ENCODE measurements at regions not wholly inside any gene's neighbourhood (a gene's known extent, or its start where the extent isn't known, plus 50 kb on each side); places are given as distances from the start of the nearest gene placed in this dataset.

DNA sequence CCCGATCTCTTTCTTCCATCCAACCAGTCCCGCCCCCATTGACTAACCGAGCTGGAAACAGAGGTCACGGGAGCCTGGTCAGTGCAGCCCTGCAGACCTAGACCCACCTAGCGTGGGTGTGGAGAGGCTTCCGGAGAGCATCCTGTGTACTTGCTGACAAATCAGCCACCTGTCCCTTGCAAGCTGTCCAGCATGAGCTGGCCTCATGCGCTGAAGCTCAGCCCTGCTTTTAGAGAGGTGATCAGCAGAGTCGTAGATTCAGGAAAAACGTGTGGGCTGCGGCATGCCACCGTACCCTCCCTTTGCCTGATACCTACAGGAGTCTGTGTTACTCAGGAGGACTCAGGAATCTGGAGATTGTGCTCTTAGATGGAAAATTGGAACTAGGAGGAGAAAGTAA is 80.3 kb upstream of the UQCRFS1 start:
- no peak for DNase-seq

DNA sequence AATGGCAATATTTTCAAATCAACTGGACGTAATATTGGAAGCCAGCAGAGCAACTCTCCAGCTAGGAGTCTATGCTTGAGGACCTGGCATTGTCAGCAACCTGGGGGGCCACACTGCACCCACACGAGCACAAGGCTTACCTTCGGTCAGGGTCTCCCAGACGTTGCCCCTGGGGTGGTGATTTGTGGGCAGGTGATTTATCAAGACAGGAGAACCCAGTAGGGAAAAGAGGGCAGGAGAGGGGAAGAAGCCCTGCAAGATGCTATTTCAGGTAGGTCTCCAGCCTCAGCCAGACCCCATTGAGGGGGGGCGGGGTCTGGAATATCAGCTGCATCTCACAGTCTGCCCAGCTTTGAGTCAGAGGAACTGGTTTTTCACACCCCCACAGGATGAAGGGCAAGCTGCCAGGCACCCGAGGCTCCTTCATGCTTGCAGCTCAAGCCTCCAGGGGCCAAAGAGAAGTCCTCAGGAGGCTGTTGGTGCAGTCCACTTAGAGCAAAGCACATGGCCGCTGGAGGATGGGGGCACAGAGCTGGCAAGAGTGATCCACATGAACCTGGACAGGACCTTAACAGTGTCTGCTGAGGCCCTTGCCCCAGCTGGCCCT is 80.9 kb upstream of the UQCRFS1 start:
- DNase-seq: peak; percentile 51

DNA sequence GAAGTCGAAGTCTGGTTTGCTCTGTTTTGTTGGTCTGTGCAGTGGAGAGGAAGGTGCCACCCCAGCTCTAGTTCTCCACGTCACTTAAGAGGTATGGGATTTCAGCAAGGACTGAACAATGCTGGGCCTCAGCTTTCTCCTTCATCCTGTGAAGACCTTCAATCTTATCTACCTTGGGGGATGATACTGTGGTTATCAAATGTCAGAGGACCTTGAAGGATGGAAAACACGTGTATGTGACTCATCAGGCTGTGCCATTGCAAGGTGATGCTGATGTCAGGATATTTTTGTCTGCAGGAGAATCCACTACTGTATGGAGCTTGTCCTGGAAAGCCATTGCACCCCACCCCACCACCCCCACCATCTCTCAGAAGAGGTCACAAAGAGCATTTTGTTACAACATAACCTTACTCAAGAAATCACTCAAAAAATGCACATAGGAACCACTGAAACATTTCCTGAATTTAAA is 81.4 kb upstream of the UQCRFS1 start:
- peak; percentile 33 for DNase-seq

DNA sequence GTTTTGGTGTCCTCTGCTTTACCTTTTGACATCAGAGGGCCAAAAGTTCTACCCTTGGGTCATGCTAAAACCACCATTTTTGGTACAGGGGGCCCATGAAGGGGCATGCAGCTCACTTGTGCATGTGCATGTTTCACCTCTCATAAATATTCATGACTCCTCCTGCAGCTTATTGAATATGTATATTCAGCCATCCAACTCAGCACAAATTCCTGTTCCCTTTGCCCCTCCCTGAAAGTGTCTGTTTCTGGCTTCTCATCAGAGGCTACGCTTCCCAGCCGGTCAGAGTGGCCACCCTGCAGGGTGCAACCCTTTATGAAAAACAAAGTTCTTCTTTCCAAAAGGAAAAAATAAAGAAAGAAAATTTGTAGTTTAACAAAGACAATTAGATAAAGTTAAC is 82.3 kb upstream of the UQCRFS1 start:
- DNase-seq: no peak

DNA sequence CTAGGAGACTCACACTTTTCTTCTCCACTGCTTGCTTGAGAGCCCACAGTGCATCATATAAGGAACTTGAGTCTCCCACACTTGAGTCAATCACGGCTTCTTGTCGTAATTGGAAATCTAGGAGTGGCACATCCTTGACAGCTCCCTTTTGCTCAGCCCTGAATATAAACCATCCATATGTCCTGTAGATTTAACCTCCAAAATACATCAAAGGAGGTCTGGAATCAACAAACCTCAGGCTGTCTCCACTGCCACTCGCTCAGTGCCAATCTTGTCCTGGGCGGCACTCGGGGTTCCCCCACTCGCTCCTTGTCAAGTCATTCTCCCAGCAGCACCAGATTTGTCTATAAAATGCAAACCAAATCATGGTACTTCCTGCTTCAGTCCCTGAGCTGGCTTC is 84.4 kb upstream of the UQCRFS1 start:
- no peak for DNase-seq

DNA sequence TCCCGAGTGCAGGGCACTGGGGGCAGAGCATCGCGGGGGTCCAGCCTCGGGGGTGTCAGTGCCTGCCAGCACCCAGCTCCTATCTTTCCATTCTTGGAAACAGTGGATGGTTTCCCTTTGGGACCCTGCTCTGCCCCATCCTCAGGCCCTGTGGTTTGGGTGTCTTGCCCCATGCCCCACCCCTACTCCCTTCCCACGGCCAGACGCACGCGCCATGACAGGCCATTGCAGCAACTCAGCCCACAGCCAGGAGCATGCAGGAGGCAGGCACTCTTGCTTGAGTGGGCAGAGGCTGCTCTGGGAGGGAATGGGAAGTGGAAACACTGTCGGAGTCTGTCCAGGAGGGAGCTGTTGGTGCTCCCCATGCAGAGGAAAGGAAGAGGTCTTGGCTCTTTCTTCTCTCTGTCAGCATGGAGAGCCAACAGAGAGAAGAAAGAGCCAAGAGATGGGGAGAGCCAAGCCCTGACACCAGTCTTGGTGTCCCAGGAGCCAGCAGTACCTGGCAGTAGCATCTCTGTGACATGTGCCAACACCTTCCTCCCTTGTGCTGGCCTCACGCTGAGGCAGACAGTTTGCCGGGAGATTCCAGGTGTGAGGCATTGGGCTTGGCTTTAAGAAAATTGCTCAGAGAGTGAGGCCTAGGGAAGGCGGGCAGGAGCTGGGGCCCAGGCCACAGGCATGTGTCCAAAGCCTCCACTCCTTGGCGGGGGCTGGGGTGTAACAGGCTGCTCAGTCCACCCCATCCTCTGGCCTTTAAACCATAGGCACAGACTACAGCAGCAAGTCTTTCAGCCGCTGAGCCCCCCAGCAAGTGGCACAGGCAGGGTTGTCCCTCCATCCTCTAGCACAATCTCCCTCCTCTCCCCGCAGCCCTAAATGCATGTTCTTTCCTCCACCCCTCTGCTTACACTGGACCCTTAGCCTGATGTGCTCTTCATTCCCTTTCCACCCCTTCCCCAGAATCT is 86.7 kb upstream of the UQCRFS1 start:
- DNase-seq: no peak

DNA sequence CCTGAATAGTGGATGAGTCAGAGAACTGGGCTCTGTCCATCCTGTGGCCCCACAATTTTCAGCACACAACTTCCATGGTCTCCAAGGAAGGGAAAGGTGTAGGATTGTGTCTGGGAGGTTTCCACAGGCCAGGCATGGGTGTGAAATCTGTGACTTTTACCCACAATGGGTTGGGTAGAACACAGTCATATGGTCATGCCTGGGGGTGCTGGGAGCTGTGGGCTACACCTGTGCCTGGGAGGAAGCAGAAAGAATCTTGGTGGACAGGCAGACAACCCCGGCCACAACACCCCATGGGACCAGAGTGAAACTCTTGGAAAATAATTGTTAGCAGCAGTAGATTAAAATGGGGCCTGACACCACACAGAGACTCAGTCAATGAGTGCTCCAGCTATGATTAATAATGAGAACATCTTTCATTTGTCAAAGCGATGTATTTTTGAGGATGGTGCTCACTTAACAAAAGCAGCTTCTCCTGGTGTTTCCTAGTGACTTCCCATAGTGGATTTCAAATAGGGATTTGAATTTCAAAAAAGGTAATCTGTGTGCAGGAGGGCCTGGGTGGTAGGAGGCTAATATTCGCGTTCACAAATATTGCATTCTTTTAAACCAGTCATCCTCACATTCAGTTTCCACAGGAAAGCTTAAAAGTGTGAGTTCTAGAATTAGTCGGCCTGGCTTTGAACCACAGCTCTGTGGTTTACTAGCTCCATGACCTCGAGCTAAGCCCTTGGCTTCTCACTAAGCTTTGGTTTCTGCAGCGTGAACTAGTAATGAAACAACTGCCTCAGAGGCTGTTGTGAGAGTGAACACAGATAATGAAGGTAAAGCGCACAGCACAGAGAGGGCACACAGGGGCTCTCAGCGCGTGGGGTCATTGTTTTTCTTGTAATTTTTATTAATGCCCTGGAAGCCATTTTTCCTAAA is 89.3 kb upstream of the UQCRFS1 start:
- peak; percentile 78 for DNase-seq

DNA sequence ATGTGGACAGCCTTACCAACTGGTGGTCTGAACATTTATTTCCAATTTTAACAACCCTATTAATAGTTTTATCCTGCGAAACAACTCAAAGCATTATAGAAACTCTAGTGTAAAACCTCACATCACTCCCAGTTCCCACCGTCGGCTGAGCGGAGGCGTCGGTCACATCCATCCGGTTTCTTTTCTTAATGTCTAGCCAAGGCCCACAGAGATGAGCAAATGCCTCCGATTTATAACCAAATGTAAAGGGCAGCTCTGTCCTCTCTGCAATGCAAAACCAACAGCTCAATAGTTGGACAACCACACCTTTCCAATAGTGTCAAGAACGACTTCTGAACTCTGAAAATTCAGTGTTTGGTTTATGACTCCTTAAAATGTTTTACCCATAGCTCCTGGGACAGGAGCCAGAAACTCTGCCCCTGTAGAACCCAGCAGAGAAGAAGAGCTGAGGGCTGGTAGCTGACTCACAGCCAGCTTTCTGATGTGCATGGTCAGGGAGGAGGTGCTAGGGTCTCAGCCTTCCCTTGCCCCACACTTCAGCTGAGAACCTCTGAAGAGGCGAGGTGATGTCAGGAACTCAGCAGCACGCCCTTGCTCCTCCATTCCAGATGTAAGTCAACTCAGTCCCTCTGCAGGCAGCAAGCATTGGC is 90.2 kb upstream of the UQCRFS1 start:
- DNase-seq: peak; percentile 21

DNA sequence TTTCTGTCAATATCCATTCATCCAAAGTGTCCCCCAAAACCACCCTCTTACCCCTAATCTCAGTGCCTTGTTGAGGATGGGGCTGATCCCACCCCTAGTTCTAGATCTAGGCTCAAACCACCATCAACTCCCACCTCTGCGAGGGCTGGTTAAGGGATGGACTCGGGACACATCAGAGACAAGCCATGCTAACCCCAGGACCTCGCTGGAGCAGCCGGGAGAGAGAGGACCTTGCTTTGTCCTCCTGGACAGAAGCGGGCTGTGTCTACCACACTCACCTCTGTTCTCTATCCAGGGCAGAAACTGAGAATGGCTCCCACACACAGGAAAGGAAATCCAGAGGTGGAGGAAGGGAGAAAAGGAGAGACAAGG is 90.8 kb upstream of the UQCRFS1 start:
- no peak for DNase-seq

DNA sequence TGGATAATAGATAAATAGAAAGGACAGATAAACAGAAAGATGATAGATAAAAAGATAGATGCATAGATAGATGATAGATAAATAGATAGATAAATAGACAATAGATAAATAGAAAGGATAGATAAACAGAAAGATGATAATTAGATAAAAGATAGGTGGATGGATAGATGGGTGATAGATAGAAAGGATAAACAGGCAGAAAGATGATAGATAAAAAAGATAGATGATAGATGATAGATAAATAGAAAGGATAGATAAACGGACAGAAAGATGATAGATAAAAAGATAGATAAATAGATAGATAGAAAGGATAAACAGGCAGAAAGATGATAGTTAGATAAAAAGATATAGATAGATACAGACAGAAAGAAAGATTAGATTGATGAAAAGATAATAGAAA is 92.3 kb upstream of the UQCRFS1 start:
- no peak for DNase-seq

DNA sequence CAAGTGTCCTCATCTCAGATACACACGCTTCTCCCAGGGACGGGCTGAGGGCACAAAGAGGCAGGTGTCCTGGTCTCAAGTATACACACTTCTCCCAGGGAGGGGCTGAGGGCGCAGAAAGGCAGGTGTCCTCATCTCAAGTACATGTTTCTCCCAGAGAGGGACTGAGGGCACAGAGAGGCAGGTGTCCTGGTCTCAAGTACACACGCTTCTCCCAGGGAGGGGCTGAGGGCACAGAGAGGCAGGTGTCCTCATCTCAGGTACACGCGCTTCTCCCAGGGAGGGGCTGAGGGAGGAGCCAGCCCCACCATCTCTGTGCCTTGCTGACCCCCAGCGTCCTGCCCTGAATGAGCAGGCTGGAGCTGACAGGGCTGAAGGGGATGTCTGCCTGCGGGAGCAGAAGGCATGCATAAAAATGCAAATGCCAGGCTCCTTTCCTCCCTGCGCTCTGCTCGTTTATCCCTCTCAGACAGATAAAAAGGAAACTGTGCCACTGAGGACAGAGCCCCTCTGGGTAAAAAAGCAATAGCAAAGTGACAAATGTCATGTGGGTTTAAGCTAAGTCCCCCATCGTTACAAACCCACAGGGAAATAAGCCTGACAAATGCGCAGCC is 96.1 kb upstream of the UQCRFS1 start:
- no peak for DNase-seq

DNA sequence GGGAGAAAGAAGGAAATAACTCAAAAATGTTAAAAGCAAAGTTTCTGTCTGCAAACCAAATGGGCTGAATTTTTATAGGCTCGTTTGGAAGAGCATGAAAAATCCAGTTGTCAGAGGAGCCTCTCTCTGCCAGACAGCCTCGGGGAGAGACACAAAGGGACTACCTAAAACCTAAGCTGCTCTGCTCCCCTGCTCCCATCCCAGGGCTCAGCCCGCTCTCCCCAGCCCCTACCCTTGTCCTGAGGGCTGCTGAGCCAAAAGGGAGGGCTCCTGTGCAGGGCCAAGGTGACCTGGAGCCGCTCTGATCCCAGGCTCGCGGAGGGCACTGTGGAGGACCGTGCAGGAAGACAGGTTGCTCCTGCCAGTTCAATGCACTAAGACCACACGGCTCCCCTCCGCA is 96.7 kb upstream of the UQCRFS1 start:
- DNase-seq: no peak

DNA sequence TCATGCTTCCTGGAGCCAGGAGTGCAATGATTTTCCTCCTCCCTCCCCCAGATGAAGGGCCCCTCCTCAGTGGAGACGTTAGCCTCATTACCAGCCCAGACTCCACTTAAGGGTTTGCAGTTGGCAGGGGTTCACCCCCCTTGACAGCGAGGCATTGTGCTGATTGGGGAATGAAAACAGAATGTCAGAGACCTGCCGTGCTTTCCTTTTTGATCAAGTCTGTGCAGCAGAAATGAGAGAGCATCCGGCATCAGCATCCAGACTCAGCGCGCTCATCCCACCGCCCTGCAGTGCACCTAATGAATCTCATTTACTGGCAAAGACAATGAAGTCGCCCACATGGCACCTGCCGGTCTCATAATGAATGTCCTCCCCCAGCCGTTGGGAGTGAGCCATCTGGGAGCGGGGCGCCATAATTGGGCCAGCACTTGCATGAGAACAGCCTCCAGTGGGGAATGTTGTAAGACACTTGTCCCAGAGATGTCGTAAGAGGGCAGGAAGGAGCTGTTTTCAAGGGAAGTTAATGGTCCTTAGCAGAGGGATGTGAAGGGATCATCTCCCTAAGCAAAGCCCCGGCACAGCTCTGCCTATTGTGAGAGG is 98.3 kb upstream of the UQCRFS1 start:
- DNase-seq: no peak

DNA sequence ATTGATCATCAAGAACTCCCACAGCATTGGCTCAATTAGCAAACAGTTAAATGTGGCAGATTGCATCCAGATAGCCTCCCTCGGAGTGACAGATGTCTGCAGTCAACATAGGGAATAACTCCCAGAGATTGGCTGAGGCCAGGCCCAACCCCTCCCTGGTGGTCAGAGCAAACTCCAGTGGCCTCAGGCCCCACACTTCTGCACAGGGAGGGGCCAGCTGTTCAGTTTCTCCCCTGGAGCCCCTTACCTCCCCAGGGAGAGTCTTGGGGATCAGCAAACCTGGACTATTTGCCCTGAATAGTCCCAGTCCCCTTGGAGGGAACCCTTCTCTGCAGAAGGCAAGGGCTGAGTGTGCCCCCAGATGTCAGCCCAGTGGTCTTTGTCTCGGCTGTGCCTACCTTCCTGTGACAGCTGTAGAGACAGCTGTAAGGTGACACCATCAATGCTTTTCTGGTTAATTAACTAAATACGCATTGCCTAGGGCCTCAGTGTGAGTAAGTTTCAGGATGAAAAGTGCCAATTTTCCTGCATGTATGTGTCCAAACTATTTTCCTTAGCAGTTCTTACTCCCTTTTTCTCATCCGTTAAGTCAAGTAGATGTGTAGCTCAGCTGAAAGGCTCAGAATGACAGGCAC is 102.7 kb upstream of the UQCRFS1 start:
- no peak for DNase-seq

DNA sequence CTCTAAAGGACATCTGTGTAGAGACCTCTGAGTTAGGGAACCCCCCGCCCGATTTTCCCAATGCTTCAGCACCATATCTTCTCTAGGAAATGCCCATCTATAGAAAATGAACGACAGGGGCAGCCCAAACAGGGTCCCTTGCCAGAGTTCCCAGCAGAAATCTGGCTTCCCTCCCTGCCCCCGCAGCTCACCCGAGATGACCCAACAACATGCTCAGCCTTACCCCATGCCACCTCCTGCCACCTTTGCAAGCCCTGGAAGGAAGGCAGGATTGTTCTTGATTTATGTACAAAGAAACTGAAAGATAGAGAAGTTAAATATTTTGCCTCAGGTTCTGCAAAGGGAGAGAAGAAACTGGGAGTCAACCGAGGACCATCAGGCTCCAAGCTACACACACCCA is 105.6 kb upstream of the UQCRFS1 start:
- no peak for DNase-seq

DNA sequence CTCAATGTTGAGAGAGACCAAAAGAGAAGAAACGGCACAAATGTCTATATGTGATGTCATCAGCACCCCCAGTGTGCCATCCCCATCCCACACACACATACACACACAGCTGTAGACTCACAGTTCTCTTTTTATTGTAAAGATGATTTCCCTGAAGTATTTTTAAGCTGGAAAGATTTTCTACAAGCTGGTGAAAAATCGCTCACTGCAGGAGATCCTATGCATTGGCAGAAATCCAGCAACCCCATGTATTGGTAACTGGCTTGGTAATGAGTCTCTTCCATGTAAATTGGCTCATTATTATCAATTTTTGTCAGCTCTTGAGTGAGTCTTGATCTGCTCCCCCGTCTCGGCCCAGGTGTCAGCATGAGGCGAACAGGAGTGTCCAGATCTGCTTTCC is 107.1 kb upstream of the UQCRFS1 start:
- no peak for DNase-seq

DNA sequence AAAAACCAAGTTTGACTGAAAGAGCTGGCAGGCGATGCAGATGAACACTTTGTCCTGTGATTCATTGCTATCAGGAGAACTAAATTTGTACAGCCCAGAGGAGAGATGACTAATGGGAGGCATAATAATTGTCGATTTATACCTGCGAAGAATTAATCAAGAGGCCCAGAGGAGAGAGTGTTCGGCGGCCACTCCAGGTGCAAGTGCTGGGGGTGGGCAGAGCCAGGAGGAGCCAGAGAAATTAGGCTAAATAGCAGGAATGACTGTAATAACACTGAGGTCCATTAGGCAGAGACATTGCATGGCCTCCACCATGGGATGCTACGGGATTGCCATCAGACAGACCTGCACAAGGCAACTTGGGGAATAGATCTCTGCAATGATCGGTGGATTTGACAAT is 107.7 kb upstream of the UQCRFS1 start:
- no peak for DNase-seq

DNA sequence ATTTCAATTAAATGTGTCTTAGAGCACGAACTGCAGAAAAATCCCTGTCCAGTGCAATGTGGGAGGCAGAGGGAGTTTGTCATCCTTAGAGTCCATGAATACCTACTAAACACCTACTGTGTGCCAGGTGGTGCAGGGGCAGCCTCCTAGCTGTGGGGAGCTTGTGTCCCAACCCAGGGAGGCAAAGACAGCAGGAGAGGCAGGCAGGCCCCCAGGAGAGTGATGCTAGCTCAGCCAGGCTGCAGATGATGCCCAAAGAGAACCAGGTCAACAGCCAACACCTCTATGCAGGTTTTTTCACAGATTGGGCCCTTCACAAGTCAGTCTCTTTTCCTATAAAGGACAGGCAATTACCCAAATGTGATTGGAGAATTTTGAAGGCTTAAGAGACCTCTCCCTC is 108.2 kb upstream of the UQCRFS1 start:
- DNase-seq: no peak

DNA sequence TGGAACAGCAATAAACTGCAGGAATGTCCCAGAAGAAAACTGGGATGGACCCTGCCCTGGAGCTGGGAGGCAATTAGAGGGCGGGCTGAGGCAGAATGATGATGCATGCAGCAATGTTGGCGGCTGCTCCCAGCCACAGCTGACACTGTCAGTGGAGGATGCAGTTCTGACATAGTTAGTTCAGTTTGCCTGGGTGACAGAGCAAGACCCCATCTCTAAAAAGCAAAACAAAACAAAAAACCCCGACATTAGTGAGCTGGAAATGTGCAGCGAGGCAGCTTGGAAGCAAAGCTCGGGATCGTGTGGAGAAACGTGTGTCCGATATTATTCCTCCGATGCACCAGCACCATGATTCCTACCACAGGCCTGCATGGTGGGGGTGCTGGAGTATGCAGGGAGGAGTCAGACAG is 110.1 kb upstream of the UQCRFS1 start:
- DNase-seq: no peak

DNA sequence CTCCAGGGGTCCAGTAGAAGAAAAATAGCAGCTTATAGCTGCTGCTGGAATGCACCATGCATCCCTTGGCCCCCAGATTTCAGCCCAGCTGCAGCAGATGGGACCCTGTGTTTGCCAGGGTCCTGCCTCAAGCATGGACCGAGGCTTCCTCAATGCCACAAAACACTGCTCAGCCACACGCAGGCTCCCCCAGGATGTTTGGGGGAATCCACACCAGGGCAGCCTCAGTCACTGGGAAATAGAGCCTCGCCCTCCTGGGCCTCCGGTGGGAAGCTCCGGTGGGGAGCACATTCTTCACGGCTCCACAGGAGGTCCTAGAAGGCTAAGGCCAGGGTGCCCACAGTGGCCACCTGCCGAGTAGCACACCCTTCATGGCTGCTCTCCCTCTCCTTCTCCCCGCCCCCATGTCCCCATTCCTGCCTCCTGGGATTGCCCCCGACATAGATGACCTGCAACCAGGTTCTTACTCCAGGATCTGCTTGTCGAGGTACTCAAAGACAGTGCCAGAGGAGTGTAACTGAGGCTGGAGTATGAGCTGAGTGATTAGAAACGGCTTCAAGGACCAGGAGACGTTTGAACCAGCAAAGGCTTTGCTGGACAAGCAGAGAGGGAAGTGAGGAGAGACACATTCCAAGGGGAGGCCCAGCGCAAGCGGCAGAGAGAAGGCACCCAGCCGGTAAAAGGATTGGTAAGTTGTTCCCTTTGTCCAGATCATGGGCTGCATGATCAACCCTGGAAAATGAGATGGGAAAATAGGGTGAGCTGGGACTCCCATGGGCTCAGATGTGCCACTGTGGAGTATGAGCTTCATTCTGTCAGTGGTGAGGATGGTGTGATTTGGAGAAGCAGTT is 110.7 kb upstream of the UQCRFS1 start:
- DNase-seq: no peak
